Thymus (tissue), 11 donors: ENCODE measurements at regions not wholly inside any gene's neighbourhood (a gene's known extent, or its start where the extent isn't known, plus 50 kb on each side); places are given as distances from the start of the nearest gene placed in this dataset.

Experiments used
- DNase-seq, 9 donors: peaks; one replicate each; pipeline ENCODE4 v3.0.0-alpha.2; 2013; ENCODE audit warnings: low spot score in 9 of 9, low read depth in 6 of 9, missing footprints in 1 of 9
- H3K27ac ChIP-seq, 2 donors: one replicate each; pipeline ENCODE4 v1.5.1; 2013; ENCODE audit warnings: control low read depth in 1 of 2, low read depth in 1 of 2, low read length in 1 of 2, mild to moderate bottlenecking in 1 of 2, moderate library complexity in 1 of 2
- H3K27me3 ChIP-seq, 2 donors: one replicate each; pipeline ENCODE4 v1.5.1; 2013; ENCODE audit warnings: low read length in 1 of 2; ENCODE audit not compliant: control insufficient read depth in 2 of 2, insufficient read depth in 1 of 2
- H3K36me3 ChIP-seq, 2 donors: one replicate each; pipeline ENCODE4 v1.5.1; 2013; ENCODE audit warnings: low read length in 1 of 2, mild to moderate bottlenecking in 1 of 2, moderate library complexity in 1 of 2; ENCODE audit not compliant: control insufficient read depth in 2 of 2, insufficient read depth in 2 of 2
- H3K4me1 ChIP-seq, 2 donors: one replicate each; pipeline ENCODE4 v1.5.1; 2013; ENCODE audit warnings: low read length in 2 of 2; ENCODE audit not compliant: control insufficient read depth in 2 of 2, insufficient read depth in 2 of 2
- H3K4me3 ChIP-seq, 2 donors: one replicate each; pipeline ENCODE4 v1.5.1; 2013; ENCODE audit warnings: low read length in 2 of 2, control low read depth in 1 of 2, mild to moderate bottlenecking in 1 of 2
- H3K9me3 ChIP-seq, 2 donors: one replicate each; pipeline ENCODE4 v1.5.1; 2013; ENCODE audit warnings: low read length in 1 of 2, mild to moderate bottlenecking in 1 of 2; ENCODE audit not compliant: control insufficient read depth in 2 of 2, insufficient read depth in 1 of 2
- WGBS: extraction: QIAGEN DNeasy Blood & Tissue Kit; methylation state at CpG from one replicate; pipeline ENCODE4 v1.1.7; 2013; 5-methylcytosine and 5-hydroxymethylcytosine counted together
- donor health status: healthy.

DNA sequence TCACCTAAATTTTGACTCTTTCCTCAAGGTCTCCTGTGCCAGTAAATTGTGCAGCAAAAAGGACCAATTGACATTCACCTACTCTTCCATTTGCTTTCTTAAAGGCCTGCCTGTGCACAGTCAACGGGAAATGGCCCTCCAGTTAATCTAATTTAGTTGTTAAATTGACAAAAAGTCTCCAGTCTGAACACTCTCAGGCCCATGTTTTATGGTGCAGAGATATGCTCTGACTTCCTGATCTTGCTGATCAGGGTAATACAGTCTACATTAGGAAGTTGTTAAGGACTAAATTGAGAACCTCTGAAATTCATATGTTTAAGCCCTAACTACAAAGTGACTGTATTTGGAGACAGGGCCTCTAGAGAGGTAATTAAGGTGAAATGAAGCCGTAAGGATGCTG, 133.6 kb upstream of the IL15 start:
- Histone ChIP-seq H3K9me3 (no peaks in the 10 kb centered on the region), H3K27ac (no peak overlapping the region), H3K36me3 (no peaks in the 10 kb centered on the region), H3K27me3 (no peaks in the 10 kb centered on the region), H3K4me1 (no peaks in the 10 kb centered on the region), H3K4me3 (no peak overlapping the region)
- WGBS, result 94% methylated on average over 2 of the region's 2 CpGs
- DNase-seq, result no peak

GRCh38 chr4:141503260-141503659, 133.1 kb upstream of the IL15 start:
- no peak for DNase-seq
- Histone ChIP-seq H3K36me3 (no peaks in the 10 kb centered on the region), H3K4me3 (no peak overlapping the region), H3K4me1 (no peaks in the 10 kb centered on the region), H3K9me3 (no peaks in the 10 kb centered on the region), H3K27me3 (no peaks in the 10 kb centered on the region), H3K27ac (no peak overlapping the region)

- Histone ChIP-seq H3K4me3 (no peak overlapping the region), H3K9me3 (peaks cover 0 to 8% of the 10 kb centered on the region in 2 donors), H3K27ac (no peak overlapping the region), H3K36me3 (no peaks in the 10 kb centered on the region), H3K4me1 (no peaks in the 10 kb centered on the region), H3K27me3 (no peaks in the 10 kb centered on the region)
- DNase-seq, result no peak
Observed at GRCh38 chr4:141511055-141511454, 125.3 kb upstream of the IL15 start.

DNA sequence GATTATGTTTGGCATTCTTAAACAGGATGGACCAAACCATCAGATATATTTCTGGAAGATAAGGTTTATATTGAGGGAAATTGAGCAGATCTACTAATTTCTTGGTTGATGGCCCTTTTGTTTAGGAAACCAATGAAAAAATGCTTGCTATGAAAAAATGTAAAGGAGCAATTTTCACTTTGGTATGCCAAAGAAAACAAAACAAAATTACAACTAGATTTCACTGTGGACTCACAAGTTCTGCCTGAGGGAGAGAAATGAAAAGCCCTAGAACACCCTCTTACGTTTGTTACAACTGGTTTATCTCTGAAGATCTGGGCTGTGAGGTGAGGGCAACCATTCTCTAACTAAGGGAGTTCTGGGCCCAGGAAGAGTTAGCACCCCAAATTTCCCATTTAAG, 122.5 kb upstream of the IL15 start:
- WGBS, result 84% methylated on average over 1 of the region's 1 CpG
- Histone ChIP-seq H3K4me3 (no peak overlapping the region), H3K36me3 (no peaks in the 10 kb centered on the region)

DNA sequence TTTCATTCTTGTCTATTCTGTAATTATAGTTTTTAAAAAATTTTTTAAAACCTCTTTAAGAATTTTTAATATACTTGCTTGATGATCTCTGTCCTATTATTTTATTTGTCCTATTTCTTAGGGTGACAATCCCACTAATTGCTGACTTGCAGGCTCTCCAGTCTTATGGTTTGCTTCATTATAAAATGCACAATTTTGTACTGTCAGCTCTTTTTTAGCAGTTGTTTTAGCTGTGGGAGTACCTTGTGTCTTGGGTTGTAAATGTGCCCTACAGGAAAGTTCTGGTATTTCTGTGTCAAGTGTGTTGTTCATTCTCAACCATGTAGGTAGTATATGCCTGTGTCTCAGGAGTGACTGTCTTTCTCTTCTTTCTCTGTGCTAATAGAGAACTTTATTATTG, 118.2 kb upstream of the IL15 start:
- no peaks in the 10 kb centered on the region for H3K27me3 ChIP-seq
- DNase-seq, result no peak

More for the DNA sequence above, 122.5 kb upstream of the IL15 start:
- H3K27ac ChIP-seq, result no peak overlapping the region
- H3K27me3 ChIP-seq, result no peaks in the 10 kb centered on the region
- no peaks in the 10 kb centered on the region for H3K4me1 ChIP-seq
- DNase-seq, result no peak
- peaks cover 0 to 8% of the 10 kb centered on the region in 2 donors for H3K9me3 ChIP-seq

GRCh38 chr4:141524116-141524515, 112.3 kb upstream of the IL15 start:
- H3K36me3 ChIP-seq, result no peaks in the 10 kb centered on the region
- no peaks in the 10 kb centered on the region for H3K4me1 ChIP-seq
- H3K27me3 ChIP-seq, result no peaks in the 10 kb centered on the region
- H3K27ac ChIP-seq, result no peak overlapping the region
- no peak overlapping the region for H3K4me3 ChIP-seq
- no peaks in the 10 kb centered on the region for H3K9me3 ChIP-seq
- no peak for DNase-seq

More for the DNA sequence above, 118.2 kb upstream of the IL15 start:
- Histone ChIP-seq H3K27ac (no peak overlapping the region), H3K4me3 (no peak overlapping the region), H3K36me3 (no peaks in the 10 kb centered on the region), H3K4me1 (no peaks in the 10 kb centered on the region), H3K9me3 (no peaks in the 10 kb centered on the region)

- WGBS, result 95% methylated on average over 2 of the region's 2 CpGs
- Histone ChIP-seq H3K9me3 (no peaks in the 10 kb centered on the region), H3K27me3 (no peaks in the 10 kb centered on the region)
Observed at GRCh38 chr4:141524841-141525240, 111.5 kb upstream of the IL15 start.

GRCh38 chr4:141530627-141531026, 105.8 kb upstream of the IL15 start:
- no peak for DNase-seq
- H3K9me3 ChIP-seq, result no peaks in the 10 kb centered on the region
- H3K27ac ChIP-seq, result no peak overlapping the region
- no peaks in the 10 kb centered on the region for H3K36me3 ChIP-seq
- H3K27me3 ChIP-seq, result no peaks in the 10 kb centered on the region
- H3K4me3 ChIP-seq, result no peak overlapping the region
- H3K4me1 ChIP-seq, result no peaks in the 10 kb centered on the region
- WGBS, result 99% methylated on average over 4 of the region's 4 CpGs

More at GRCh38 chr4:141524841-141525240, 111.5 kb upstream of the IL15 start:
- no peak for DNase-seq
- no peak overlapping the region for H3K27ac ChIP-seq
- no peaks in the 10 kb centered on the region for H3K36me3 ChIP-seq
- no peak overlapping the region for H3K4me3 ChIP-seq
- H3K4me1 ChIP-seq, result no peaks in the 10 kb centered on the region

DNA sequence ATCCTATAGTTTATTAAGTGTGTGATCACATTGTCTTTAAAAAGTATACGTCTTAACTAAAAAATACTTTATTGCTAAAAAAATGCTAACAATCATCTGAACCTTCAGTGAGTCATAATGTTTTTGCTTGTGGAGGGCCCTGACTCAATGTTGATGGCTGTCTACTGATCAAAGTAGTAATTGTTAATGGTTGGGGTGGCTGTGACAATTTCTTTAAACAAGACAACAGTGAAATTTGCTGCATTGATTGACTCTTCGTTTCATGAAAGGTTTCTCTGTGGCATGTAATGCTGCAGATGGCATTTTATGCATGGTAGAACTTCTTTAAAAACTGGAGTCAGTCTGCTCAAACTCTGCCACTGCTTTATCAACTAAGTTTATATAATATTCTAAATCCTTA, 101.4 kb upstream of the IL15 start:
- no peaks in the 10 kb centered on the region for H3K36me3 ChIP-seq
- no peak overlapping the region for H3K27ac ChIP-seq
- no peaks in the 10 kb centered on the region for H3K27me3 ChIP-seq
- no peak overlapping the region for H3K4me3 ChIP-seq
- H3K4me1 ChIP-seq, result no peaks in the 10 kb centered on the region
- no peaks in the 10 kb centered on the region for H3K9me3 ChIP-seq
- 97% methylated on average over 2 of the region's 2 CpGs for WGBS
- DNase-seq, result no peak

DNA sequence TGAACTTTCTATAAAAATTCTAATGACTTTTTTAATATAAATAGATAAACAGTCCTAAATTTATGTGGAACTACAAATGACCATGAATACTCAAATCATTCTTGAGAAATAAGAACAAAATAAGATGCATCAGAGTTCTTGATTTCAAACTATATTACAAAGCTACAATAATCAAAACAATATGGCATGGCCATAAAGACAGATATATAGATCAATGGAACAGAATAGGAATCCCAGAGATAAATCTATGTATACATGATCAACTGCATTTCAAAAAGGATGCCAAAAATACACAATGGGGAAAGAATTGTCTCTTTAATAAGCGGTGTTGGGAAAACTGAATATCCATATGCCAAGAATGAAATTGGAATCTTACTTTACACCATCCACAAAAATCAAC, 98.4 kb upstream of the IL15 start:
- WGBS, result 100% methylated on average over 1 of the region's 1 CpG
- H3K27ac ChIP-seq, result no peak overlapping the region

More for the DNA sequence above, 98.4 kb upstream of the IL15 start:
- no peak overlapping the region for H3K4me3 ChIP-seq
- H3K27me3 ChIP-seq, result no peaks in the 10 kb centered on the region
- no peaks in the 10 kb centered on the region for H3K9me3 ChIP-seq
- H3K4me1 ChIP-seq, result no peaks in the 10 kb centered on the region
- no peaks in the 10 kb centered on the region for H3K36me3 ChIP-seq
- no peak for DNase-seq
